Stomach smooth muscle (tissue), 2 donors: ENCODE measurements at regions not wholly inside any gene's neighbourhood (a gene's known extent, or its start where the extent isn't known, plus 50 kb on each side); places are given as distances from the start of the nearest gene placed in this dataset.

ENCODE experiments used
- H3K27ac ChIP-seq: one replicate; pipeline ENCODE4 v1.7.0; 2013; ENCODE audit warnings: mild to moderate bottlenecking, low read length, inconsistent platforms
- H3K27me3 ChIP-seq, 2 donors: one replicate each; pipeline ENCODE4 v1.7.0; 2013; ENCODE audit warnings: low read length in 2 of 2; ENCODE audit not compliant: insufficient read depth in 2 of 2, control insufficient read depth in 1 of 2
- H3K36me3 ChIP-seq, 2 donors: one replicate each; pipeline ENCODE4 v1.7.0; 2013; ENCODE audit warnings: low read length in 2 of 2; ENCODE audit not compliant: control insufficient read depth in 2 of 2, insufficient read depth in 2 of 2
- H3K4me1 ChIP-seq: one replicate; pipeline ENCODE4 v1.7.0; 2013; ENCODE audit warnings: low read length; ENCODE audit not compliant: control insufficient read depth, insufficient read depth
- H3K4me3 ChIP-seq, 2 donors: one replicate each; pipeline ENCODE4 v1.7.0; 2013; ENCODE audit warnings: low read length in 2 of 2
- H3K9ac ChIP-seq, 2 donors: one replicate each; pipeline ENCODE4 v1.7.0; 2013; ENCODE audit warnings: low read length in 2 of 2, mild to moderate bottlenecking in 1 of 2
- H3K9me3 ChIP-seq, 2 donors: one replicate each; pipeline ENCODE4 v1.7.0; 2013; ENCODE audit warnings: low read length in 2 of 2; ENCODE audit not compliant: control insufficient read depth in 2 of 2
- donor health status: healthy.
- donor health status: Pancreatic carcinoma.

DNA sequence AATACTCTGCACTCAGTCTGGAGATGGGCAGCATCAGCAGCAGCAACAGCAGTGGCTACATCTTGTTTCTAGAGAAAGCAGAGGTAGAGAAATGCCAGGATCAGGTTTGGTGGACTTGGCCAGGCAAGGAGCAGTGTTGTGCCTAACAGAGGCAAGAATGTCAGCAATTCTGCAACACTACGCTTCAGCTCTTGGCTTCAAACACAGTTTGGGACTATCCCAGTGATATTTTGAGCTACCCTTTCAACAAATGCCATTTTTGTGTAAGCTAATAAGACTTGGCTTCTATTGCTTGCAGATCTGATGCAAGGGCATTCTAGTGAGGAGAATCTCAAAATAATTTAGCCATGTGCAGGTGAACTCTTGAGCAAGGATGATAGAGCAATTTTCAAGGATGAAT lies 271.3 kb downstream of the PCDH20 start:
- H3K9ac ChIP-seq, result no peak overlapping the region
- no peaks in the 10 kb centered on the region for H3K4me1 ChIP-seq
- no peaks in the 10 kb centered on the region for H3K9me3 ChIP-seq
- no peaks in the 10 kb centered on the region for H3K36me3 ChIP-seq
- no peak overlapping the region for H3K4me3 ChIP-seq
- H3K27me3 ChIP-seq, result no peaks in the 10 kb centered on the region
- H3K27ac ChIP-seq, result no peak overlapping the region

DNA sequence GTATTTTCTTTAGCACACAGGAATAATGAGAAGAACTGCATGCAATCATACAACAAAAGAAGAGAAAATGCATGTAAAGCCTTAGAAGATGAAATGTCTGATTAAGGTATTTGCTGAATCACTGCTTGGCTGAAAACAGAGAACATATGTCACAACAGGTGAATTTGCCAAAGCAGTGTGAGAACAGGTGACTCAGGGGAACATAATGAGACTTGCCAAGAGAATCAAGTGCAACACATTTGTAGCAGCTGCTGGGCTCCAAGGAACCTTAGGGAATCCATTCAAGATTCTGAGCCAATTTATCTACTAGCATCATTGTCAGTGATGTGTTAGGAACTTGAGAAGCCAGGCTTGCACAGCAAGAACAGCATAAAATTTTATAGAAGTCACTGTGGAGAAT lies 273.1 kb downstream of the PCDH20 start:
- Histone ChIP-seq H3K9me3 (no peaks in the 10 kb centered on the region), H3K27ac (no peak overlapping the region), H3K4me1 (no peaks in the 10 kb centered on the region)

GRCh38 chr13:61138857-61139256 lies 276.8 kb downstream of the PCDH20 start:
- no peak overlapping the region for H3K9ac ChIP-seq
- no peak overlapping the region for H3K27ac ChIP-seq
- H3K27me3 ChIP-seq, result no peaks in the 10 kb centered on the region
- no peaks in the 10 kb centered on the region for H3K9me3 ChIP-seq
- no peak overlapping the region for H3K4me3 ChIP-seq
- no peaks in the 10 kb centered on the region for H3K4me1 ChIP-seq
- no peaks in the 10 kb centered on the region for H3K36me3 ChIP-seq

More for the DNA sequence above, 273.1 kb downstream of the PCDH20 start:
- Histone ChIP-seq H3K4me3 (no peak overlapping the region), H3K27me3 (no peaks in the 10 kb centered on the region), H3K36me3 (no peaks in the 10 kb centered on the region), H3K9ac (no peak overlapping the region)

- no peaks in the 10 kb centered on the region for H3K4me1 ChIP-seq
- H3K27ac ChIP-seq, result no peak overlapping the region
- H3K36me3 ChIP-seq, result no peaks in the 10 kb centered on the region
- H3K9me3 ChIP-seq, result no peaks in the 10 kb centered on the region
- no peaks in the 10 kb centered on the region for H3K27me3 ChIP-seq
- H3K4me3 ChIP-seq, result no peak overlapping the region
- H3K9ac ChIP-seq, result no peak overlapping the region
These were observed 279.1 kb downstream of the PCDH20 start for GRCh38 chr13:61136515-61136914.

GRCh38 chr13:61136093-61136492 lies 279.6 kb downstream of the PCDH20 start:
- no peaks in the 10 kb centered on the region for H3K36me3 ChIP-seq
- no peak overlapping the region for H3K4me3 ChIP-seq
- H3K9ac ChIP-seq, result no peak overlapping the region
- H3K9me3 ChIP-seq, result no peaks in the 10 kb centered on the region
- no peaks in the 10 kb centered on the region for H3K4me1 ChIP-seq
- no peaks in the 10 kb centered on the region for H3K27me3 ChIP-seq
- no peak overlapping the region for H3K27ac ChIP-seq

DNA sequence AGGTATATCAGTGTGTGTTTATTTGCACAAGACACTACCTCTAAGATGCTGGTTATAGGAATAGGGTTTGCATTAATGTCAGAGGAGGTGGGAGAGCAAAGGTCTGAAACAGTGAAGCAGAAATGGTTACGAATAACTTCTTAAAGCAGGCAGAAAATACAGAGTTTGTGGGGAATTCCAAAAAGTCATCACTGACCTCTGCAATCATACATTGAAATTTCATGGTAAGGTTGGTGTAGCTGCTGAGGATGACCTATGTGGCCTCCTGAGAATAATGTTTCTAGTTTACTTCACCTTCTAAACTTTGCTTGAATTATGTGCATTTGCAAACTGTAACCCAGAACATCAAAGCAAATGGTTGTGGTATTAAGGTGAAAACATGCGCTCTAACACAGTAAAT lies 280.1 kb downstream of the PCDH20 start:
- H3K4me1 ChIP-seq, result no peaks in the 10 kb centered on the region
- H3K4me3 ChIP-seq, result no peak overlapping the region
- H3K9me3 ChIP-seq, result no peaks in the 10 kb centered on the region
- no peak overlapping the region for H3K9ac ChIP-seq
- no peaks in the 10 kb centered on the region for H3K36me3 ChIP-seq
- H3K27me3 ChIP-seq, result no peaks in the 10 kb centered on the region
- no peak overlapping the region for H3K27ac ChIP-seq

- H3K4me1 ChIP-seq, result no peaks in the 10 kb centered on the region
- H3K27ac ChIP-seq, result no peak overlapping the region
- no peaks in the 10 kb centered on the region for H3K27me3 ChIP-seq
- no peak overlapping the region for H3K4me3 ChIP-seq
- H3K36me3 ChIP-seq, result no peaks in the 10 kb centered on the region
- H3K9me3 ChIP-seq, result no peaks in the 10 kb centered on the region
- no peak overlapping the region for H3K9ac ChIP-seq
These were observed 286.6 kb downstream of the PCDH20 start for GRCh38 chr13:61128850-61129645.

DNA sequence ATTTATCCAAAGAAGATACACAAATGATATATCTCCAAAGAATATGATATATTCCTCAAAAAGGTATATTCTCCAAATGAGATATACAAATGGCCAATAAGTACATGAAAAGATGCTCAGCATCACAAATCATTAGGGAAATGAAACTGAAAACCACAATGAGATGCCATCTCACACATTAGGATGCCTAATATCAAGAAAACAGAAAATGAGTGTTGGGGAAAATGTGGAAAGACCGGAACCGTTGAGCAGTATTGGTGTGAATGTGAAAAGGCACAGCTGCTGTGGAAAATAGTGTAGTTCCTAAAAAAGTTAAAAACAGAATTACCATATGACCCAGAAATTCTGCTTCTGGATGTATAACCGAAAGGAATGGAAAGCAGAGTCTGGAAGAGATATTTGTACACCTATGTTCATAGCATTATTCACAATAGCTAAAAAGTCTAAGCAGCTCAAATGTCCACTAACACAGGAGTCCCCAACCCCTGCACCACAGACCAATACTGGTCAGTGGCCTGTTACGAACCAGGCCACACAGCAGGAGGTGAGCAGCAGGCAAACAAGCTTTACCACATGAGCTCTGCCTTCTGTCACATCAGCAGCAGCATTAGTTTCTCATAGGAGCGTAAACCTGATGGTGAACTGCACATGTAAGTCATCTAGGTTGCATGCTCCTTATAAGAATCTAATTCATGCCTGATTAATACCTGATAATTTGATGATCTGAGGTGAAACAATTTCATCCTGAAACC lies 291.9 kb downstream of the PCDH20 start:
- no peak overlapping the region for H3K27ac ChIP-seq
- H3K4me3 ChIP-seq, result no peak overlapping the region

DNA sequence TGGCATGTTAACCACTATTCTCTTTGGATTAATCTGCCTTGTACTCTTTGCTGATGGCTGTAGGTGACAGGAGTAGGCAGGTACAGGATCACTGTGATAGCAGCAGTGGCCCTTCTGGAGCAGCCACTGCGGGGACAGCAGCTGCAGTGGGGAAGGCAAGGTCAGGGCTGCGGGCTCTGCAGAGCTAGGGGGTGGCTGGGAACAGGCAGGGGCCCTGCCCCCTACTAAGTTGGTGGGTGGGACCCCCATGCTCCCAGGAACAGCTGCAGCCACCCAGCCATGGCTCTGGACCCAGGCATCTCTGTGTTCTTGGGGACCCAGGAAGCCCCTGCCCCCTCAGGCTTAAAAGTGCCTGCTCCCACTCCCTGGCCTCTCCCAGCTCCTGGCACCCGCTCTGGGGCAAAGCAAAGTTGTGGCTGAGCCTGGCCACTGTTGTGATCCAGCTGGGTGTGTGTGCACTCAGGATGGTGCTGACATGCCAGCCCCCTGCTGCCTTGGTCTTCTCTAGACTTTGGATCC lies 302.4 kb downstream of the PCDH20 start:
- no peak overlapping the region for H3K27ac ChIP-seq

More for the DNA sequence above, 291.9 kb downstream of the PCDH20 start:
- Histone ChIP-seq H3K9ac (no peak overlapping the region), H3K4me1 (no peaks in the 10 kb centered on the region), H3K27me3 (no peaks in the 10 kb centered on the region), H3K36me3 (no peaks in the 10 kb centered on the region), H3K9me3 (no peaks in the 10 kb centered on the region)

GRCh38 chr13:61111529-61111928 lies 304.1 kb downstream of the PCDH20 start:
- Histone ChIP-seq H3K4me1 (no peaks in the 10 kb centered on the region), H3K4me3 (no peak overlapping the region), H3K9me3 (no peaks in the 10 kb centered on the region), H3K27me3 (no peaks in the 10 kb centered on the region), H3K27ac (no peak overlapping the region), H3K36me3 (no peaks in the 10 kb centered on the region), H3K9ac (no peak overlapping the region)

More for the DNA sequence above, 302.4 kb downstream of the PCDH20 start:
- Histone ChIP-seq H3K4me1 (no peaks in the 10 kb centered on the region), H3K9ac (no peak overlapping the region), H3K9me3 (no peaks in the 10 kb centered on the region), H3K27me3 (no peaks in the 10 kb centered on the region), H3K36me3 (no peaks in the 10 kb centered on the region), H3K4me3 (no peak overlapping the region)

DNA sequence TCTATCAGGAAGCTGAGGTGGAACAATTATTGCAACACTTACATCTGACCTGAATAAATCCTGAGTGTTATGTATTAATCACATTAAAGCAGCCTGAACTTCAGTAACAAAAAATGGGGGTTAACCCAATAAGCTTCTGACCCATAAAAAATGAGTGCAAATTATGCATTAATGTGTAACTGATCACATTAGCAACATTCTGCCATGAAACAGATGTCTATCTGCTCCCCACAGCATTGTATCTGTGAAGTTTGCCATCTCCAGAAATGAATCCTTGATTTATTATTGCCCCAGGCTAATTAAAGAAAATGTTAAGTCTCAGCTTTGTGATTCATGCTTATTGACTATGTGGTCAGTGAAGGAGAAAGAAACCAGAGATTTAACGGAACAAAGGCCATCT lies 304.9 kb downstream of the PCDH20 start:
- no peak overlapping the region for H3K27ac ChIP-seq

More for the DNA sequence above, 304.9 kb downstream of the PCDH20 start:
- H3K9me3 ChIP-seq, result no peaks in the 10 kb centered on the region
- no peaks in the 10 kb centered on the region for H3K4me1 ChIP-seq
- H3K4me3 ChIP-seq, result no peak overlapping the region
- no peaks in the 10 kb centered on the region for H3K27me3 ChIP-seq
- no peak overlapping the region for H3K9ac ChIP-seq
- H3K36me3 ChIP-seq, result no peaks in the 10 kb centered on the region
